HEK293 (cell line): ENCODE measurements at regions not wholly inside any gene's neighbourhood (a gene's known extent, or its start where the extent isn't known, plus 50 kb on each side); places are given as distances from the start of the nearest gene placed in this dataset.

Source experiments
- BCL11B ChIP-seq: fragments of 450-650 bp; formaldehyde crosslinking; IDR thresholded peaks from 2 replicates; pipeline ENCODE4 v1.5.1; 2016; ENCODE audit warnings: low read depth, missing biosample characterization, missing genetic modification characterization
- ZNF600 ChIP-seq: fragments of 450-650 bp; formaldehyde crosslinking; IDR thresholded peaks from 2 replicates; pipeline ENCODE4 v1.5.1; 2016; ENCODE audit warnings: missing biosample characterization, missing genetic modification characterization
- TF ChIP-seq, protein P1 (sequence below): fragments of 450-650 bp; formaldehyde crosslinking; IDR thresholded peaks from 2 replicates; pipeline ENCODE4 v1.5.1; 2016; ENCODE audit warnings: missing biosample characterization, missing genetic modification characterization

DNA sequence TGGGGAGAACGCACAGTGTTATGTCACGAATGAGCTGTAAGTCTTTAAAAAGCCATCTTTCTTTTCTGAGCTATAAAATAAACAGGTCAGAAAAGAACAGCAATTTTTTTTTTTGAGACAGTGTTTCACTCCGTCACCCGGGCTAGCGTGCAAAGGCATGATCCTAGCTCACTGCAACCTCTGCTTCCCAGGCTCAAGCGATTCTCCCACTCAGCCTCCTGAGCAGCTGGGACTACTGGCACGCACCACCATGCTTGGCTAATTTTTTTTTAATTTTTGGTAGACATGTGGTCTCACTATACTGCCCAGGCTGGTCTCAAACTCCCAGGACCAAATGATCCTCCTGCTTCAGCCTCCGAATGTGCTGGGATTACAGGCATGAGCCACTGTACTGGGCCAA, 58.6 kb downstream of the PPP1R3C start:
- TF ChIP-seq, protein P1, sequence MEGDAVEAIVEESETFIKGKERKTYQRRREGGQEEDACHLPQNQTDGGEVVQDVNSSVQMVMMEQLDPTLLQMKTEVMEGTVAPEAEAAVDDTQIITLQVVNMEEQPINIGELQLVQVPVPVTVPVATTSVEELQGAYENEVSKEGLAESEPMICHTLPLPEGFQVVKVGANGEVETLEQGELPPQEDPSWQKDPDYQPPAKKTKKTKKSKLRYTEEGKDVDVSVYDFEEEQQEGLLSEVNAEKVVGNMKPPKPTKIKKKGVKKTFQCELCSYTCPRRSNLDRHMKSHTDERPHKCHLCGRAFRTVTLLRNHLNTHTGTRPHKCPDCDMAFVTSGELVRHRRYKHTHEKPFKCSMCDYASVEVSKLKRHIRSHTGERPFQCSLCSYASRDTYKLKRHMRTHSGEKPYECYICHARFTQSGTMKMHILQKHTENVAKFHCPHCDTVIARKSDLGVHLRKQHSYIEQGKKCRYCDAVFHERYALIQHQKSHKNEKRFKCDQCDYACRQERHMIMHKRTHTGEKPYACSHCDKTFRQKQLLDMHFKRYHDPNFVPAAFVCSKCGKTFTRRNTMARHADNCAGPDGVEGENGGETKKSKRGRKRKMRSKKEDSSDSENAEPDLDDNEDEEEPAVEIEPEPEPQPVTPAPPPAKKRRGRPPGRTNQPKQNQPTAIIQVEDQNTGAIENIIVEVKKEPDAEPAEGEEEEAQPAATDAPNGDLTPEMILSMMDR (tag by site-specific recombination) = no peak
- TF ChIP-seq ZNF600 (tag by site-specific recombination) = no peak
- TF ChIP-seq BCL11B (tag by site-specific recombination) = no peak
